Smooth muscle cell (in vitro differentiated cells): ENCODE measurements at regions not wholly inside any gene's neighbourhood (a gene's known extent, or its start where the extent isn't known, plus 50 kb on each side); places are given as distances from the start of the nearest gene placed in this dataset.

Source experiments
- DNase-seq: peaks from one replicate; lab custom pipeline; 2025; ENCODE audit not compliant: unreplicated experiment; lab: John Stamatoyannopoulos, UW
- H2AFZ ChIP-seq: fragments of 200-600 bp; sonication (generic); 2 replicates; pipeline ENCODE4 v1.6.0; 2016; ENCODE audit warnings: antibody characterized with exemption, low read depth, mild to moderate bottlenecking
- H3F3A ChIP-seq: fragments of 200-600 bp; sonication (generic); 2 replicates; pipeline ENCODE4 v1.6.0; 2017; ENCODE audit warnings: antibody characterized with exemption, low read depth
- H3K27ac ChIP-seq: fragments of 200-600 bp; sonication (generic); 2 replicates; pipeline ENCODE4 v1.5.1; 2016; ENCODE audit warnings: low read depth, mild to moderate bottlenecking
- H3K27me3 ChIP-seq: fragments of 200-600 bp; sonication (generic); 2 replicates; pipeline ENCODE4 v1.6.1; 2016; ENCODE audit warnings: low read depth, mild to moderate bottlenecking
- H3K36me3 ChIP-seq: fragments of 200-600 bp; sonication (generic); 2 replicates; pipeline ENCODE4 v1.5.1; 2016; ENCODE audit warnings: low read depth
- H3K4me1 ChIP-seq: fragments of 200-600 bp; sonication (generic); 2 replicates; pipeline ENCODE4 v1.5.1; 2016; ENCODE audit warnings: low read depth
- H3K4me2 ChIP-seq: fragments of 200-600 bp; sonication (generic); 2 replicates; pipeline ENCODE4 v1.6.0; 2016; ENCODE audit warnings: mild to moderate bottlenecking
- H3K4me3 ChIP-seq: fragments of 200-600 bp; sonication (generic); 2 replicates; pipeline ENCODE4 v1.5.1; 2016; ENCODE audit warnings: mild to moderate bottlenecking
- H3K79me2 ChIP-seq: fragments of 200-600 bp; sonication (generic); 2 replicates; pipeline ENCODE4 v1.6.0; 2016; ENCODE audit warnings: low read depth, mild to moderate bottlenecking
- H3K9ac ChIP-seq: fragments of 200-600 bp; sonication (generic); 2 replicates; pipeline ENCODE4 v1.6.0; 2016; ENCODE audit warnings: low read depth
- H3K9me3 ChIP-seq: fragments of 200-600 bp; sonication (generic); replicated peaks from 2 replicates; pipeline ENCODE4 v1.5.1; 2016; ENCODE audit warnings: low read depth
- H4K20me1 ChIP-seq: fragments of 200-600 bp; sonication (generic); 2 replicates; pipeline ENCODE4 v1.6.0; 2016; ENCODE audit warnings: low read depth
- WGBS: methylation state at CpG from one replicate; pipeline ENCODE4 v1.1.7; 2016; ENCODE audit warnings: low lambda C conversion rate; 5-methylcytosine and 5-hydroxymethylcytosine counted together
- TF ChIP-seq, protein P1 (sequence below): fragments of 200-600 bp; sonication (generic); IDR thresholded peaks from 2 replicates; pipeline ENCODE4 v1.5.1; 2017; ENCODE audit warnings: borderline replicate concordance, mild to moderate bottlenecking, antibody characterized with exemption; ENCODE audit not compliant: insufficient read depth, poor library complexity, severe bottlenecking

DNA sequence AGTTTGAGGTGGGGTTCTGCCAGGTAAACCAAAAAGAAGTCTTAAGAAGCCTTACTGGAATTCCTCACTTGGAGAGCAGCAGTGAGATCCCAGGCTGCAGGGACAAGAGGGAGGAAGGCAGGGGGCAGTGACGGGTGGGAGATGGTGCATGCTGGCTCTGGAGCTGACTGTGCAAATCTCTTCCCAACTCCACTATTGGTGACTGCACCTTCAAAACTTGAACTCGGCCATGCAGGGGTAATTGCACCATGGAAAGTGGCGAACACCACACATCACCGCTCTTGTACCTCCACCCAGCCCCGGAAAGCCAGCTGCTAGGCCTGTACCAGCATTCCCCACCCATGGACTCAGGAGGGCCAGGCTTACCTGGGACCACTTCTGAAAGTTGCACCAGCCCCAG is 51.4 kb upstream of the CDR2 start:
- Histone ChIP-seq H3K9me3 (no peaks in the 10 kb centered on the region), H3K4me1 (no peaks in the 10 kb centered on the region), H2AFZ (no peak overlapping the region), H3K36me3 (no peaks in the 10 kb centered on the region), H3K9ac (no peak overlapping the region), H4K20me1 (no peaks in the 10 kb centered on the region), H3K4me2 (no peak overlapping the region), H3F3A (no peaks in the 10 kb centered on the region), H3K4me3 (no peak overlapping the region), H3K79me2 (no peaks in the 10 kb centered on the region), H3K27ac (no peak overlapping the region), H3K27me3 (no peaks in the 10 kb centered on the region)
- 96% methylated on average over 5 of the region's 5 CpGs for WGBS
- no peak for DNase-seq
- TF ChIP-seq, protein P1, sequence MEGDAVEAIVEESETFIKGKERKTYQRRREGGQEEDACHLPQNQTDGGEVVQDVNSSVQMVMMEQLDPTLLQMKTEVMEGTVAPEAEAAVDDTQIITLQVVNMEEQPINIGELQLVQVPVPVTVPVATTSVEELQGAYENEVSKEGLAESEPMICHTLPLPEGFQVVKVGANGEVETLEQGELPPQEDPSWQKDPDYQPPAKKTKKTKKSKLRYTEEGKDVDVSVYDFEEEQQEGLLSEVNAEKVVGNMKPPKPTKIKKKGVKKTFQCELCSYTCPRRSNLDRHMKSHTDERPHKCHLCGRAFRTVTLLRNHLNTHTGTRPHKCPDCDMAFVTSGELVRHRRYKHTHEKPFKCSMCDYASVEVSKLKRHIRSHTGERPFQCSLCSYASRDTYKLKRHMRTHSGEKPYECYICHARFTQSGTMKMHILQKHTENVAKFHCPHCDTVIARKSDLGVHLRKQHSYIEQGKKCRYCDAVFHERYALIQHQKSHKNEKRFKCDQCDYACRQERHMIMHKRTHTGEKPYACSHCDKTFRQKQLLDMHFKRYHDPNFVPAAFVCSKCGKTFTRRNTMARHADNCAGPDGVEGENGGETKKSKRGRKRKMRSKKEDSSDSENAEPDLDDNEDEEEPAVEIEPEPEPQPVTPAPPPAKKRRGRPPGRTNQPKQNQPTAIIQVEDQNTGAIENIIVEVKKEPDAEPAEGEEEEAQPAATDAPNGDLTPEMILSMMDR, result no peak

DNA sequence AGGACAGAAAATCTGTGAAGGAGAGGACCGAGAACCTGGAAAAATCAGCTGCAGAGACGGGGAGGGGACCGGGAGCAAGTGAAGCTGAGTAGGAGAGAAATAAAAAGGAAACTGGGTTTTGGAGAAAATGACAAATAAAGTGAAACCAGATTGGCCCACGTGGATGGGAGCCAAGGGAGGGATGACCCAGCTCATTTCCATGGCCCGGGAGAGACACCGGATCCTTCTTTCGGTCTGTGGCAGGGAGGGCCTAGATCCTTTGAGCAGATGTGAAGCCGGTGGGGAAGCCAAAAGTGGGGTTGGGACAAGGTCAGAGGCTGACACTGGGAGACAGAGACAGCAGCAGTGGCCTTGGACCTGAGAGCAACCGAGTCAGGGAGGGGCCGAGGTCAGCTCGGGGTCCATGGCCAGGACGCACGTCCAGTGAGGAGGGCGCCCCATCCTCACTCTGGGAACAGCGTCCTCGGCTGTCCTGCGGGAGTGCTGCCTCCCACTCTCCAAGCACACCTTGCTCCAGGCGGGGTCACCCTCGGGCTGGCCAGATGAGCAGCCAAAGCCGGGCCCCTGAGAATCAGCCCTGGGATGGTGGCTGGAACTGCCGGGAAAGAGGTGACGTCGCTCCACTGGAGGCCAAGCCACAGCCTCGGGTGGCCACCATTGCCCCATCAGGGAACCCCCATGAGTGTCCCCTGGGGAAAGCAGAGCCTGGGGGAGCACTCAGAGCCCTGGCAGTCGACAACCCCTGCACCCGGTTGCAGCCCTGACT is 50.8 kb upstream of the CDR2 start:
- TF ChIP-seq, protein P1, result no peak
- Histone ChIP-seq H3K9ac (no peak overlapping the region), H3K27me3 (no peaks in the 10 kb centered on the region), H3K36me3 (no peaks in the 10 kb centered on the region), H3K27ac (no peak overlapping the region), H4K20me1 (no peaks in the 10 kb centered on the region), H3K4me1 (no peaks in the 10 kb centered on the region), H2AFZ (no peak overlapping the region), H3F3A (no peaks in the 10 kb centered on the region), H3K9me3 (no peaks in the 10 kb centered on the region), H3K4me3 (no peak overlapping the region), H3K79me2 (no peaks in the 10 kb centered on the region), H3K4me2 (no peak overlapping the region)
- WGBS, result 96% methylated on average over 26 of the region's 26 CpGs
- no peak for DNase-seq

DNA sequence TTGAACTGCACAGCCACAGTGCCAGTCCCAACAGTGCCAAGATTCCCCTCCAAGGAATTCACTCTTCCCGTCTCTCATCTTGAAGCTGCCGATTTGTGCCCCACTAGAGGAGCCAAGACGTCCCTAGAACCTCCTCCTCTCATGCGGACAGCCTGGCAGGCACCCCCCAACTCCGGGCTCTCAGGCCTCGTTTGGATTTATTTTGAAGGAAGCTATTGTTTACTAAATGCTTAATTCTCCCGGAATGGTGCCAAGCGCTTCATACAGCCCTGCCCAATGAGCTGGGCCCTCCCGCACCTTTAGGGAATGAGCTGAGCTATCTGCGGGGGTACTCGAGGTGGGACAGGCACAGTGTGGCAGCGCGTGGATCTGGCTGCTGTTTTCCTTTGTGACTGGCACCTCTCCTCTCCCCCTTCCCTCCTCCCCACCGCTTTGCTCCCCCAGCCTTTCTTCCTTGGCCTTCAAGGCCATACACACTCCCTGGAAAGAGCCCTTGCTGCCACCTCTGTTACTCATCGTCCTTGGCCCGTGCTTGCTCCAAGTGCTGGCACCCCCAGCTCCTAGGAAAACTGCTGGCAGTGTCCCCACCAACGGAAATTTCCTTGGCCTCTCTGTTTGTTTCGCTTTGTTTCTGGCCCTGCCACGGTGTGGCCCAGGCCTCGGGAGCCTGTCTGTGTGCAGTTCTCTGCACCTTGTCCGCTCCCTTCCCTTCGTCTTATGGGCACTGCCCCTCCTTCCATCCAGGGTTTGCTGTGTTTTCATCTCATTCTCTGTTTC is 49.9 kb upstream of the CDR2 start:
- no peaks in the 10 kb centered on the region for H3F3A ChIP-seq
- 94% methylated on average over 21 of the region's 22 CpGs for WGBS
- no peaks in the 10 kb centered on the region for H4K20me1 ChIP-seq
- H2AFZ ChIP-seq, result no peak overlapping the region
- H3K4me1 ChIP-seq, result no peaks in the 10 kb centered on the region
- DNase-seq, result no peak
- no peak overlapping the region for H3K27ac ChIP-seq
- TF ChIP-seq, protein P1, result no peak
- H3K4me3 ChIP-seq, result no peak overlapping the region
- H3K9ac ChIP-seq, result no peak overlapping the region
- H3K36me3 ChIP-seq, result no peaks in the 10 kb centered on the region
- no peaks in the 10 kb centered on the region for H3K9me3 ChIP-seq
- H3K4me2 ChIP-seq, result no peak overlapping the region
- no peaks in the 10 kb centered on the region for H3K79me2 ChIP-seq
- H3K27me3 ChIP-seq, result no peaks in the 10 kb centered on the region
